SJSA1 (cell line): ENCODE measurements at regions not wholly inside any gene's neighbourhood (a gene's known extent, or its start where the extent isn't known, plus 50 kb on each side); places are given as distances from the start of the nearest gene placed in this dataset.
"Not testable (repeated sequence)": the region's sequence is repeated elsewhere in the genome, so short reads cannot be mapped to it uniquely, and the experiment has no call there.

Experiments
- DNase-seq, 2 experiments: peaks; one replicate each; pipeline ENCODE4 v3.0.0-alpha.2; 2015 to 2020; ENCODE audit warnings: low spot score in 2 of 2, low read depth in 1 of 2
- H3K27ac ChIP-seq: fragments of 250-450 bp; sonication (Bioruptor Pico); 2 replicates; pipeline ENCODE4 v1.5.1; 2020; ENCODE audit warnings: mild to moderate bottlenecking, moderate library complexity
- H3K27me3 ChIP-seq: fragments of 250-450 bp; sonication (Bioruptor Pico); replicated peaks from 2 replicates; pipeline ENCODE4 v1.5.1; 2020; ENCODE audit warnings: mild to moderate bottlenecking, moderate library complexity
- H3K36me3 ChIP-seq: fragments of 250-450 bp; sonication (Bioruptor Pico); 2 replicates; pipeline ENCODE4 v1.5.1; 2020; ENCODE audit warnings: mild to moderate bottlenecking
- H3K4me1 ChIP-seq: fragments of 250-450 bp; sonication (Bioruptor Pico); replicated peaks from 2 replicates; pipeline ENCODE4 v1.6.1; 2021; ENCODE audit warnings: mild to moderate bottlenecking
- H3K4me3 ChIP-seq: fragments of 250-450 bp; sonication (Bioruptor Pico); 2 replicates; pipeline ENCODE4 v1.5.1; 2020; ENCODE audit warnings: mild to moderate bottlenecking
- H3K9me3 ChIP-seq: fragments of 250-450 bp; sonication (Bioruptor Pico); replicated peaks from 2 replicates; pipeline ENCODE4 v1.5.1; 2020; ENCODE audit warnings: mild to moderate bottlenecking

- H3K36me3 ChIP-seq: no peaks in the 10 kb centered on the region
- H3K4me3 ChIP-seq: no peak overlapping the region
- no peaks in the 10 kb centered on the region for H3K9me3 ChIP-seq
- H3K27me3 ChIP-seq: no peaks in the 10 kb centered on the region
- no peaks in the 10 kb centered on the region for H3K4me1 ChIP-seq
- no peak for DNase-seq
- H3K27ac ChIP-seq: no peak overlapping the region
Measured at GRCh38 chr13:47892374-47892773, 108.7 kb downstream of the SUCLA2 start.

GRCh38 chr13:47890146-47890814 lies 110.8 kb downstream of the SUCLA2 start:
- Histone ChIP-seq H3K4me1 (no peaks in the 10 kb centered on the region), H3K27ac (no peak overlapping the region), H3K36me3 (no peaks in the 10 kb centered on the region), H3K4me3 (no peak overlapping the region), H3K9me3 (no peaks in the 10 kb centered on the region), H3K27me3 (no peaks in the 10 kb centered on the region)
- DNase-seq: no peak

GRCh38 chr13:47886314-47886713 lies 114.8 kb downstream of the SUCLA2 start:
- H3K27ac ChIP-seq: no peak overlapping the region
- no peaks in the 10 kb centered on the region for H3K4me1 ChIP-seq
- no peak for DNase-seq
- no peak overlapping the region for H3K4me3 ChIP-seq
- no peaks in the 10 kb centered on the region for H3K36me3 ChIP-seq
- H3K9me3 ChIP-seq: no peaks in the 10 kb centered on the region
- no peaks in the 10 kb centered on the region for H3K27me3 ChIP-seq

- H3K4me3 ChIP-seq: no peak overlapping the region
- no peaks in the 10 kb centered on the region for H3K27me3 ChIP-seq
- no peaks in the 10 kb centered on the region for H3K36me3 ChIP-seq
- H3K9me3 ChIP-seq: no peaks in the 10 kb centered on the region; the same call in 1 of the 2 replicates
- H3K27ac ChIP-seq: no peak overlapping the region
- no peaks in the 10 kb centered on the region for H3K4me1 ChIP-seq
- no peak for DNase-seq
Measured at GRCh38 chr13:47875201-47875600, 125.9 kb downstream of the SUCLA2 start.

GRCh38 chr13:47873987-47874386 lies 127.1 kb downstream of the SUCLA2 start:
- not testable (repeated sequence) for H3K4me3 ChIP-seq, H3K36me3 ChIP-seq, H3K27me3 ChIP-seq, DNase-seq, H3K27ac ChIP-seq, H3K9me3 ChIP-seq, H3K4me1 ChIP-seq

GRCh38 chr13:47873319-47873718 lies 127.8 kb downstream of the SUCLA2 start:
- H3K27me3 ChIP-seq, H3K4me3 ChIP-seq, H3K36me3 ChIP-seq, DNase-seq, H3K27ac ChIP-seq, H3K4me1 ChIP-seq, H3K9me3 ChIP-seq: not testable (repeated sequence)

- no peak overlapping the region for H3K27ac ChIP-seq
- no peaks in the 10 kb centered on the region for H3K4me1 ChIP-seq
- H3K36me3 ChIP-seq: no peaks in the 10 kb centered on the region
- DNase-seq: no peak
- no peak overlapping the region for H3K4me3 ChIP-seq
- no peaks in the 10 kb centered on the region for H3K27me3 ChIP-seq
- H3K9me3 ChIP-seq: no peaks in the 10 kb centered on the region; the same call in 1 of the 2 replicates
Measured at GRCh38 chr13:47869776-47870175, 131.3 kb downstream of the SUCLA2 start.

GRCh38 chr13:47865883-47866282 lies 135.2 kb downstream of the SUCLA2 start:
- H3K9me3 ChIP-seq: no peaks in the 10 kb centered on the region
- DNase-seq: no peak
- H3K4me1 ChIP-seq: no peaks in the 10 kb centered on the region
- H3K27me3 ChIP-seq: no peaks in the 10 kb centered on the region
- H3K27ac ChIP-seq: no peak overlapping the region
- no peak overlapping the region for H3K4me3 ChIP-seq
- no peaks in the 10 kb centered on the region for H3K36me3 ChIP-seq

GRCh38 chr13:47862841-47863240 lies 138.2 kb downstream of the SUCLA2 start:
- no peak for DNase-seq
- Histone ChIP-seq H3K4me1 (no peaks in the 10 kb centered on the region), H3K36me3 (no peaks in the 10 kb centered on the region), H3K27ac (no peak overlapping the region), H3K27me3 (no peaks in the 10 kb centered on the region), H3K4me3 (no peak overlapping the region), H3K9me3 (no peaks in the 10 kb centered on the region)

GRCh38 chr13:47859165-47859564 lies 141.9 kb downstream of the SUCLA2 start:
- Histone ChIP-seq H3K4me3 (no peak overlapping the region), H3K27ac (no peak overlapping the region), H3K4me1 (no peaks in the 10 kb centered on the region), H3K27me3 (no peaks in the 10 kb centered on the region), H3K9me3 (no peaks in the 10 kb centered on the region), H3K36me3 (no peaks in the 10 kb centered on the region)
- DNase-seq: no peak

- DNase-seq: no peak
- no peaks in the 10 kb centered on the region for H3K9me3 ChIP-seq
- no peak overlapping the region for H3K27ac ChIP-seq
- no peak overlapping the region for H3K4me3 ChIP-seq
- no peaks in the 10 kb centered on the region for H3K4me1 ChIP-seq
- H3K27me3 ChIP-seq: no peaks in the 10 kb centered on the region
- no peaks in the 10 kb centered on the region for H3K36me3 ChIP-seq
Measured at GRCh38 chr13:47858042-47859025, 142.7 kb downstream of the SUCLA2 start.

GRCh38 chr13:47853236-47853635 lies 147.8 kb downstream of the SUCLA2 start:
- Histone ChIP-seq H3K27ac (no peak overlapping the region), H3K4me3 (no peak overlapping the region), H3K27me3 (no peaks in the 10 kb centered on the region), H3K36me3 (no peaks in the 10 kb centered on the region), H3K9me3 (no peaks in the 10 kb centered on the region), H3K4me1 (no peaks in the 10 kb centered on the region)
- DNase-seq: no peak

GRCh38 chr13:47846886-47847285 lies 154.2 kb downstream of the SUCLA2 start:
- no peak for DNase-seq
- H3K27ac ChIP-seq: no peak overlapping the region
- no peaks in the 10 kb centered on the region for H3K4me1 ChIP-seq
- H3K36me3 ChIP-seq: no peaks in the 10 kb centered on the region
- H3K27me3 ChIP-seq: no peaks in the 10 kb centered on the region
- no peak overlapping the region for H3K4me3 ChIP-seq
- no peaks in the 10 kb centered on the region for H3K9me3 ChIP-seq

- Histone ChIP-seq H3K4me1 (no peaks in the 10 kb centered on the region), H3K27me3 (no peaks in the 10 kb centered on the region), H3K27ac (no peak overlapping the region), H3K36me3 (no peaks in the 10 kb centered on the region), H3K9me3 (no peaks in the 10 kb centered on the region), H3K4me3 (no peak overlapping the region)
- DNase-seq: no peak
Measured at GRCh38 chr13:47845981-47846380, 155.1 kb downstream of the SUCLA2 start.
